ENCODE measurements at regions not wholly inside any gene's neighbourhood (a gene's known extent, or its start where the extent isn't known, plus 50 kb on each side); places are given as distances from the start of the nearest gene placed in this dataset.
"Not testable (repeated sequence)": the region's sequence is repeated elsewhere in the genome, so short reads cannot be mapped to it uniquely, and the experiment has no call there.

- WGBS, 2 experiments (ENCODE audit: low coverage in 1 of 2, low lambda C conversion rate in 2 of 2, missing lambda C conversion rate in 2 of 2) = 63 to 78% methylated on average over 3 of the region's 3 CpGs
- in situ Hi-C loops (cut with MboI) = no loop called here
These were observed 77.0 kb upstream of the DTNBP1 start for GRCh38 chr6:15739867-15740266.

DNA sequence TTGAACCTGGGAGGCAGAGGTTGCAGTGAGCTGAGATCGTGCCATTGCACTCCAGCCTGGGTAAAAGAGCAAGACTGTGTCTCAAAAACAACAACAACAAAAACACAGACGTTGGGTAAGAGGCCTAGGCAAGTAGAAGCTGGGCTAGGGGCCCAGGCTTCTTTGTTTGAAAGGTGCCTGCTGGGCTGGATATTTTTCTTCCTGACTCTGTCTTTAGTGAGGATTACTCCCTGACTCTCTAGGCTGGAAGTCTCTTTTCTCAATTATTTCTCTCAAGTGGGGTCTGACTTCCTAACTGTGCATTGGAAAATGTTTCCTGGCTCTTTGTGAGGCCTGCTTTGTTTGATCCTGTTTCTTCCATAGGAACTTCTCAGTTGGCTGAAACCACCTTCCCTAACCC, 76.5 kb upstream of the DTNBP1 start:
- Histone ChIP-seq H2AFZ (no peak overlapping the region), H3K27ac (no peak overlapping the region), H3K4me1 (ENCODE audit: insufficient read depth) (no peaks in the 10 kb centered on the region), H4K20me1 (ENCODE audit: insufficient read depth) (no peaks in the 10 kb centered on the region), H3K36me3 (ENCODE audit: low read depth) (no peaks in the 10 kb centered on the region), H3K27me3 (replicated peaks; ENCODE audit: insufficient read depth) (peaks cover 5% of the 10 kb centered on the region), H3K4me2 (ENCODE audit: unreplicated experiment) (no peak overlapping the region), H3K4me3 (no peak overlapping the region), H3K79me2 (ENCODE audit: insufficient read depth) (no peaks in the 10 kb centered on the region), H3K9me3 (ENCODE audit: low read depth) (no peaks in the 10 kb centered on the region), H3K9ac (no peak overlapping the region), H3K9me2 (ENCODE audit: insufficient read depth) (no peaks in the 10 kb centered on the region), H3F3A (ENCODE audit: insufficient read depth) (no peaks in the 10 kb centered on the region)
- 30 to 42% methylated on average over 2 of the region's 2 CpGs for WGBS, 2 experiments (ENCODE audit: low coverage in 1 of 2, low lambda C conversion rate in 2 of 2, missing lambda C conversion rate in 2 of 2)
- TF ChIP-seq EZH2phosphoT487 (IDR thresholded peaks at IDR 0.05; ENCODE audit: insufficient read depth, low read depth) = no peak
- TF ChIP-seq EZH2 (IDR thresholded peaks at IDR 0.05; ENCODE audit: insufficient read depth, poor library complexity, severe bottlenecking) = no peak
- in situ Hi-C loops (cut with MboI) = no loop called here
- no peak for DNase-seq

More at GRCh38 chr6:15739867-15740266, 77.0 kb upstream of the DTNBP1 start:
- no peaks in the 10 kb centered on the region for H4K20me1 ChIP-seq (ENCODE audit: insufficient read depth)
- no peaks in the 10 kb centered on the region for H3K79me2 ChIP-seq (ENCODE audit: insufficient read depth)
- no peak overlapping the region for H3K4me2 ChIP-seq (ENCODE audit: unreplicated experiment)
- no peak overlapping the region for H3K27ac ChIP-seq
- no peaks in the 10 kb centered on the region for H3K9me2 ChIP-seq (ENCODE audit: insufficient read depth)
- H3K9me3 ChIP-seq (ENCODE audit: low read depth) = no peaks in the 10 kb centered on the region
- no peak overlapping the region for H2AFZ ChIP-seq
- no peaks in the 10 kb centered on the region for H3K4me1 ChIP-seq (ENCODE audit: insufficient read depth)
- no peaks in the 10 kb centered on the region for H3F3A ChIP-seq (ENCODE audit: insufficient read depth)
- no peaks in the 10 kb centered on the region for H3K36me3 ChIP-seq (ENCODE audit: low read depth)
- H3K4me3 ChIP-seq = no peak overlapping the region
- peaks cover 1% of the 10 kb centered on the region for H3K27me3 ChIP-seq (replicated peaks; ENCODE audit: insufficient read depth)
- DNase-seq = no peak
- H3K9ac ChIP-seq = no peak overlapping the region
- no peak for TF ChIP-seq EZH2 (IDR thresholded peaks at IDR 0.05; ENCODE audit: insufficient read depth, poor library complexity, severe bottlenecking)
- TF ChIP-seq EZH2phosphoT487 (IDR thresholded peaks at IDR 0.05; ENCODE audit: insufficient read depth, low read depth) = no peak

DNA sequence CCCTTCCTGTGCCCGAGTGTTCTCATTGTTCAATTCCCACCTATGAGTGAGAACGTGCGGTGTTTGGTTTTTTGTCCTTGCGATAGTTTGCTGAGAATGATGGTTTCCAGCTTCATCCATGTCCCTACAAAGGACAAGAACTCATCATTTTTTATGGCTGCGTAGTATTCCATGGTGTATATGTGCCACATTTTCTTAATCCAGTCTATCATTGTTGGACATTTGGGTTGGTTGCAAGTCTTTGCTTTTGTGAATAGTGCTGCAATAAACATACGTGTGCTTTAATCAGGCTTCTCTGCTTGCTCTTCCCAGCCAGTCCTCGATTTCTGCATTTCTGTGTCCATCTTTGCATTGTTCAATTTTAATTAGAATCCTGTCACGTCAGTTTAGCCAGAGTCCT, 75.4 kb upstream of the DTNBP1 start:
- H2AFZ ChIP-seq; H3F3A ChIP-seq (ENCODE audit: insufficient read depth); H3K4me2 ChIP-seq (ENCODE audit: unreplicated experiment); H3K9me2 ChIP-seq (ENCODE audit: insufficient read depth); H3K79me2 ChIP-seq (ENCODE audit: insufficient read depth); H3K9me3 ChIP-seq (ENCODE audit: low read depth); H3K4me1 ChIP-seq (ENCODE audit: insufficient read depth); in situ Hi-C loops (cut with MboI); H3K36me3 ChIP-seq (ENCODE audit: low read depth); H3K27ac ChIP-seq; H3K9ac ChIP-seq; H4K20me1 ChIP-seq (ENCODE audit: insufficient read depth); H3K4me3 ChIP-seq; DNase-seq: not testable (repeated sequence)
- WGBS, 2 experiments (ENCODE audit: low coverage in 1 of 2, low lambda C conversion rate in 2 of 2, missing lambda C conversion rate in 2 of 2) = 68 to 77% methylated on average over 5 to 8 of the region's 8 CpGs
- peaks cover 17% of the 10 kb centered on the region for H3K27me3 ChIP-seq (replicated peaks; ENCODE audit: insufficient read depth)

- Histone ChIP-seq H3K79me2 (ENCODE audit: insufficient read depth) (no peaks in the 10 kb centered on the region), H3K9me3 (ENCODE audit: low read depth) (no peaks in the 10 kb centered on the region), H2AFZ (no peak overlapping the region), H3K4me3 (no peak overlapping the region), H3F3A (ENCODE audit: insufficient read depth) (no peaks in the 10 kb centered on the region), H4K20me1 (ENCODE audit: insufficient read depth) (no peaks in the 10 kb centered on the region), H3K9me2 (ENCODE audit: insufficient read depth) (no peaks in the 10 kb centered on the region), H3K27me3 (replicated peaks; ENCODE audit: insufficient read depth) (peaks cover 30% of the 10 kb centered on the region), H3K9ac (no peak overlapping the region), H3K36me3 (ENCODE audit: low read depth) (no peaks in the 10 kb centered on the region), H3K4me1 (ENCODE audit: insufficient read depth) (no peaks in the 10 kb centered on the region), H3K27ac (no peak overlapping the region), H3K4me2 (ENCODE audit: unreplicated experiment) (no peak overlapping the region)
- no peak for DNase-seq
- 85 to 89% methylated on average over 3 of the region's 3 CpGs for WGBS, 2 experiments (ENCODE audit: low coverage in 1 of 2, low lambda C conversion rate in 2 of 2, missing lambda C conversion rate in 2 of 2)
- in situ Hi-C loops (cut with MboI) = no loop called here
- TF ChIP-seq EZH2phosphoT487 (IDR thresholded peaks at IDR 0.05; ENCODE audit: insufficient read depth, low read depth) = no peak
- TF ChIP-seq EZH2 (IDR thresholded peaks at IDR 0.05; ENCODE audit: insufficient read depth, poor library complexity, severe bottlenecking) = no peak
These were observed 73.5 kb upstream of the DTNBP1 start for GRCh38 chr6:15736297-15736696.

DNA sequence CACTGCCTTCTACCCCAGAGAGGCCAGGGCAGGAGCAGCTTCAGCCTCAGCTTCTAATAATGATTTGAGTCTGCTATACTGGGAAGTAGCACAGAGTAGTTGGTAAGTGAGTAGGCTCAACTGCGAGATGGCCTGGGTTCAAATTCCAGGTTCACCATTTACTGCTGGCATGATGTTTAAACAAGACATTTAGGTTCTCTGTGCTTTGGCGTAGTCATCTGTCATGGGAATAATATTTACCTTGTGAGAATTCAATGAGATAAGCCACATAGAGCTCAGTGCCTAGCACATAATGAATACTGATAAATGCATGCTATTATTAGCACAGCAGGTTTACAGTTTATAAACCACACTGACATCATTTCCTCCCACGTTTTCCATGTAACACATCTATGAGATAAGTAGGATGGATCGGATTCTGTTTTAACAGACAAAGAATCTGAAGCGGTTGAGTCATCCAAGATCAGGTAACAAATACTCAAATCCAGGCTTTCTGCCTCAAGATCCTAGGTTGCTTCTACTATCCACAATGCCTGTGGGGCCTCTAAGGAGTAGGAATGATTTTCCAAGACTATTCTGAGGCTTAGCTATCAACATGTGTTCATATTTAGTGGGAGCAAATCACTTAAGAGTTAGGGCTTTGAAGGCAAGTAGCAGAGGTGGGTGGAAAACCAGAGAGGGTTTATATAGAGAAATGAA, 72.9 kb upstream of the DTNBP1 start:
- DNase-seq = peak; percentile 22
- 49 to 52% methylated on average over 5 of the region's 5 CpGs for WGBS, 2 experiments (ENCODE audit: low coverage in 1 of 2, low lambda C conversion rate in 2 of 2, missing lambda C conversion rate in 2 of 2)
- TF ChIP-seq EZH2phosphoT487 (IDR thresholded peaks at IDR 0.05; ENCODE audit: insufficient read depth, low read depth) (no peak), EZH2 (IDR thresholded peaks at IDR 0.05; ENCODE audit: insufficient read depth, poor library complexity, severe bottlenecking) (no peak)
- in situ Hi-C loops (cut with MboI) = no loop called here
- Histone ChIP-seq H3K4me2 (ENCODE audit: unreplicated experiment) (no peak overlapping the region), H3K27ac (no peak overlapping the region), H3K9ac (no peak overlapping the region), H3K9me2 (ENCODE audit: insufficient read depth) (no peaks in the 10 kb centered on the region), H4K20me1 (ENCODE audit: insufficient read depth) (no peaks in the 10 kb centered on the region), H3K79me2 (ENCODE audit: insufficient read depth) (no peaks in the 10 kb centered on the region), H3F3A (ENCODE audit: insufficient read depth) (no peaks in the 10 kb centered on the region), H2AFZ (no peak overlapping the region), H3K9me3 (ENCODE audit: low read depth) (no peaks in the 10 kb centered on the region), H3K36me3 (ENCODE audit: low read depth) (no peaks in the 10 kb centered on the region), H3K4me1 (ENCODE audit: insufficient read depth) (no peaks in the 10 kb centered on the region), H3K27me3 (replicated peaks; ENCODE audit: insufficient read depth) (peaks cover 33% of the 10 kb centered on the region), H3K4me3 (no peak overlapping the region)

All from GM23248 (cell line).